ENCODE measurements at regions not wholly inside any gene's neighbourhood (a gene's known extent, or its start where the extent isn't known, plus 50 kb on each side); places are given as distances from the start of the nearest gene placed in this dataset.

- H3K27ac ChIP-seq = no peak overlapping the region
- TF ChIP-seq CTCF (conservative IDR thresholded peaks at IDR 0.05; ENCODE audit: low read depth) = no peak
- POLR2A ChIA-PET (ENCODE audit: low non-redundant PET) = no interaction called here
- no peak for DNase-seq (ENCODE audit: low spot score)
- CTCF ChIA-PET = no interaction called here
These were observed 361.6 kb upstream of the ANXA10 start for GRCh38 chr4:167730769-167731168.

GRCh38 chr4:167745024-167745687 lies 347.2 kb upstream of the ANXA10 start:
- ChIA-PET POLR2A (ENCODE audit: low non-redundant PET) (no interaction called here), CTCF (no interaction called here)
- TF ChIP-seq CTCF (conservative IDR thresholded peaks at IDR 0.05; ENCODE audit: low read depth) = no peak
- no peak overlapping the region for H3K27ac ChIP-seq
- no peak for DNase-seq (ENCODE audit: low spot score)

GRCh38 chr4:167767281-167767680 lies 325.1 kb upstream of the ANXA10 start:
- POLR2A ChIA-PET (ENCODE audit: low non-redundant PET) = no interaction called here

GRCh38 chr4:167774646-167775045 lies 317.7 kb upstream of the ANXA10 start:
- DNase-seq (ENCODE audit: low spot score) = no peak
- CTCF ChIA-PET = interaction anchor here (0.7 to 0.9 kb wide), 2 partner anchors 25 to 370 kb away, joined by 3 to 7 read pairs; no protein-coding TSS in a partner anchor
- POLR2A ChIA-PET (ENCODE audit: low non-redundant PET) = no interaction called here
- no peak for TF ChIP-seq CTCF (conservative IDR thresholded peaks at IDR 0.05; ENCODE audit: low read depth)
- no peak overlapping the region for H3K27ac ChIP-seq

More at GRCh38 chr4:167767281-167767680, 325.1 kb upstream of the ANXA10 start:
- DNase-seq (ENCODE audit: low spot score) = no peak
- CTCF ChIA-PET = no interaction called here
- no peak overlapping the region for H3K27ac ChIP-seq
- no peak for TF ChIP-seq CTCF (conservative IDR thresholded peaks at IDR 0.05; ENCODE audit: low read depth)

- peak; percentile 2 for DNase-seq (ENCODE audit: low spot score)
- ChIA-PET CTCF (interaction anchor here (0.6 to 0.9 kb wide), 2 partner anchors 17 to 24 kb away, joined by 3 to 4 read pairs; no protein-coding TSS in a partner anchor), POLR2A (ENCODE audit: low non-redundant PET) (no interaction called here)
- H3K27ac ChIP-seq = no peak overlapping the region
- no peak for TF ChIP-seq CTCF (conservative IDR thresholded peaks at IDR 0.05; ENCODE audit: low read depth)
These were observed 317.0 kb upstream of the ANXA10 start for GRCh38 chr4:167775375-167775774.

GRCh38 chr4:167779280-167779679 lies 313.1 kb upstream of the ANXA10 start:
- TF ChIP-seq CTCF (conservative IDR thresholded peaks at IDR 0.05; ENCODE audit: low read depth) = no peak
- POLR2A ChIA-PET (ENCODE audit: low non-redundant PET) = no interaction called here

More at GRCh38 chr4:167779280-167779679, 313.1 kb upstream of the ANXA10 start:
- CTCF ChIA-PET = no interaction called here
- no peak for DNase-seq (ENCODE audit: low spot score)
- no peak overlapping the region for H3K27ac ChIP-seq
